PC-9 (cell line): ENCODE measurements at regions not wholly inside any gene's neighbourhood (a gene's known extent, or its start where the extent isn't known, plus 50 kb on each side); places are given as distances from the start of the nearest gene placed in this dataset.

Experiments
- CTCF ChIP-seq: fragments of 200-600 bp; sonication (generic); conservative IDR thresholded peaks from 2 replicates; pipeline ENCODE4 v1.6.1; 2017; ENCODE audit warnings: mixed run types, antibody characterized with exemption, mild to moderate bottlenecking, moderate library complexity
- EZH2 ChIP-seq: fragments of 200-600 bp; sonication (generic); IDR thresholded peaks from 2 replicates; pipeline ENCODE4 v1.8.0; 2017; ENCODE audit warnings: antibody characterized with exemption, low read depth

DNA sequence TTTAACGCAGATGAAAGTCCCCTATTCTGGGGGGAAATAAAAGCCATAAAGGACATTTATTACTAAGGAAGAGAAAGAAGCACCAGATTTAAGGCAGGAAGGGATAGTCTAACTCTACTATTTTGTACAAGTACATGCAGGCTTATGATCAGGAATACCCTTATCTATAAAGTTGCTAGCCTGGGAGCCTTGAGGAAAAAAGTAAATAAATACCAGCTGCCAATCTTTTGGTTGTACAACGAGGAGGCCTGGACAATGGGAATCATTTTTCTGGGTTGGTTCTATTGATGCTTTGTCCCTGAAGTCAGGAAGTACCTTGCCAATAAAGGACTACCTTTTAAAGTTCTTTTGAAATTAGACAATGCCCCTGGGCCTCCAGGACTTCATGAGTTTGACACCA lies 367.8 kb downstream of the LMO4 start:
- TF ChIP-seq CTCF (no peak), EZH2 (no peak)
